NB4 (cell line): ENCODE measurements at regions not wholly inside any gene's neighbourhood (a gene's known extent, or its start where the extent isn't known, plus 50 kb on each side); places are given as distances from the start of the nearest gene placed in this dataset.

Source experiments
- POLR2A ChIP-seq: IDR thresholded peaks from 2 replicates; pipeline ENCODE4 v1.6.1; 2011; ENCODE audit warnings: mild to moderate bottlenecking; ENCODE audit not compliant: insufficient read length; ENCODE audit errors: extremely low read depth
- TF ChIP-seq, protein P1 (sequence below): IDR thresholded peaks from one replicate; pipeline ENCODE4 v1.5.1; 2012; ENCODE audit warnings: low read depth, low read length

- TF ChIP-seq POLR2A = no peak
- TF ChIP-seq, protein P1, sequence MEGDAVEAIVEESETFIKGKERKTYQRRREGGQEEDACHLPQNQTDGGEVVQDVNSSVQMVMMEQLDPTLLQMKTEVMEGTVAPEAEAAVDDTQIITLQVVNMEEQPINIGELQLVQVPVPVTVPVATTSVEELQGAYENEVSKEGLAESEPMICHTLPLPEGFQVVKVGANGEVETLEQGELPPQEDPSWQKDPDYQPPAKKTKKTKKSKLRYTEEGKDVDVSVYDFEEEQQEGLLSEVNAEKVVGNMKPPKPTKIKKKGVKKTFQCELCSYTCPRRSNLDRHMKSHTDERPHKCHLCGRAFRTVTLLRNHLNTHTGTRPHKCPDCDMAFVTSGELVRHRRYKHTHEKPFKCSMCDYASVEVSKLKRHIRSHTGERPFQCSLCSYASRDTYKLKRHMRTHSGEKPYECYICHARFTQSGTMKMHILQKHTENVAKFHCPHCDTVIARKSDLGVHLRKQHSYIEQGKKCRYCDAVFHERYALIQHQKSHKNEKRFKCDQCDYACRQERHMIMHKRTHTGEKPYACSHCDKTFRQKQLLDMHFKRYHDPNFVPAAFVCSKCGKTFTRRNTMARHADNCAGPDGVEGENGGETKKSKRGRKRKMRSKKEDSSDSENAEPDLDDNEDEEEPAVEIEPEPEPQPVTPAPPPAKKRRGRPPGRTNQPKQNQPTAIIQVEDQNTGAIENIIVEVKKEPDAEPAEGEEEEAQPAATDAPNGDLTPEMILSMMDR = no peak
These were observed 62.6 kb upstream of the GYPA start for GRCh38 chr4:144203155-144203554.
